H9 (cell line): ENCODE measurements at regions not wholly inside any gene's neighbourhood (a gene's known extent, or its start where the extent isn't known, plus 50 kb on each side); places are given as distances from the start of the nearest gene placed in this dataset.

ENCODE experiments used
- DNase-seq: peaks from one replicate; pipeline ENCODE4 v3.0.0-alpha.2; 2017
- H2AFZ ChIP-seq: one replicate; pipeline ENCODE4 v1.6.1; 2013; ENCODE audit warnings: mild to moderate bottlenecking, low read length, control low read depth, moderate library complexity
- H2AK5ac ChIP-seq: 2 replicates; pipeline ENCODE4 v1.6.1; 2013; ENCODE audit warnings: low read length, control low read depth, mixed read lengths; ENCODE audit not compliant: insufficient read length
- H2BK120ac ChIP-seq: one replicate; pipeline ENCODE4 v1.6.1; 2013; ENCODE audit warnings: low read depth, mild to moderate bottlenecking, low read length, control low read depth, inconsistent platforms; ENCODE audit not compliant: poor library complexity, severe bottlenecking
- H2BK12ac ChIP-seq: 2 replicates; pipeline ENCODE4 v1.6.1; 2013; ENCODE audit warnings: low read length, control low read depth, mixed read lengths, low read depth; ENCODE audit not compliant: insufficient read length
- H2BK15ac ChIP-seq: 2 replicates; pipeline ENCODE4 v1.6.1; 2013; ENCODE audit warnings: low read depth, low read length, control low read depth
- H2BK20ac ChIP-seq: one replicate; pipeline ENCODE4 v1.6.1; 2013; ENCODE audit warnings: low read depth, mild to moderate bottlenecking, low read length, control low read depth, inconsistent platforms; ENCODE audit not compliant: poor library complexity, severe bottlenecking
- H2BK5ac ChIP-seq: 2 replicates; pipeline ENCODE4 v1.6.1; 2013; ENCODE audit warnings: low read length, control low read depth, mixed read lengths; ENCODE audit not compliant: insufficient read length
- H3K14ac ChIP-seq: 2 replicates; pipeline ENCODE4 v1.6.1; 2013; ENCODE audit warnings: low read length, control low read depth; ENCODE audit not compliant: insufficient read depth
- H3K18ac ChIP-seq: 2 replicates; pipeline ENCODE4 v1.6.1; 2013; ENCODE audit warnings: low read depth, mild to moderate bottlenecking, mixed read lengths, low read length, control low read depth; ENCODE audit not compliant: insufficient read length
- H3K23ac ChIP-seq: 2 replicates; pipeline ENCODE4 v1.6.1; 2013; ENCODE audit warnings: low read length, control low read depth, mixed read lengths, low read depth; ENCODE audit not compliant: insufficient read length
- H3K23me2 ChIP-seq: 2 replicates; pipeline ENCODE4 v1.6.1; 2013; ENCODE audit warnings: low read depth, mild to moderate bottlenecking, mixed read lengths, low read length, control low read depth; ENCODE audit not compliant: insufficient read length, poor library complexity, severe bottlenecking
- H3K27ac ChIP-seq: 2 replicates; pipeline ENCODE4 v1.5.1; 2013; ENCODE audit warnings: low read length, control low read depth, mixed read lengths, low read depth; ENCODE audit not compliant: insufficient read length
- H3K27me3 ChIP-seq: 2 replicates; pipeline ENCODE4 v1.6.1; 2013; ENCODE audit warnings: low read length, control low read depth, inconsistent platforms; ENCODE audit not compliant: insufficient read depth
- H3K4ac ChIP-seq: 2 replicates; pipeline ENCODE4 v1.6.1; 2013; ENCODE audit warnings: low read depth, mild to moderate bottlenecking, control low read depth, inconsistent platforms, low read length, moderate library complexity
- H3K4me1 ChIP-seq: 2 replicates; pipeline ENCODE4 v1.6.1; 2013; ENCODE audit warnings: low read length, control low read depth, inconsistent platforms; ENCODE audit not compliant: insufficient read depth
- H3K4me2 ChIP-seq: 2 replicates; pipeline ENCODE4 v1.6.1; 2013; ENCODE audit warnings: low read length, control low read depth, mixed read lengths; ENCODE audit not compliant: insufficient read length, insufficient read depth
- H3K56ac ChIP-seq: 2 replicates; pipeline ENCODE4 v1.6.1; 2013; ENCODE audit warnings: low read depth, mild to moderate bottlenecking, mixed read lengths, low read length, control low read depth; ENCODE audit not compliant: insufficient read length
- H3K79me1 ChIP-seq: 2 replicates; pipeline ENCODE4 v1.6.1; 2013; ENCODE audit warnings: low read depth, mild to moderate bottlenecking, moderate library complexity, low read length, control low read depth, inconsistent platforms; ENCODE audit not compliant: insufficient read depth, poor library complexity, severe bottlenecking
- H3K79me2 ChIP-seq: 2 replicates; pipeline ENCODE4 v1.6.1; 2013; ENCODE audit warnings: low read length, control low read depth, inconsistent platforms; ENCODE audit not compliant: insufficient read depth
- H3K9ac ChIP-seq: 2 replicates; pipeline ENCODE4 v1.6.1; 2013; ENCODE audit warnings: low read length, control low read depth, mixed read lengths; ENCODE audit not compliant: insufficient read length; ENCODE audit errors: extremely low read depth
- H3K9me3 ChIP-seq: one replicate; pipeline ENCODE4 v1.6.1; 2013; ENCODE audit warnings: low read depth, low read length, inconsistent platforms; ENCODE audit not compliant: control insufficient read depth
- H3T11ph ChIP-seq: one replicate; pipeline ENCODE4 v1.6.1; 2013; ENCODE audit warnings: mild to moderate bottlenecking, low read length, control low read depth, inconsistent platforms
- H4K20me1 ChIP-seq: one replicate; pipeline ENCODE4 v1.6.1; 2013; ENCODE audit not compliant: control insufficient read depth, insufficient read length, insufficient read depth
- H4K5ac ChIP-seq: 2 replicates; pipeline ENCODE4 v1.6.1; 2013; ENCODE audit warnings: low read depth, mild to moderate bottlenecking, mixed read lengths, low read length, control low read depth; ENCODE audit not compliant: insufficient read length
- H4K8ac ChIP-seq: replicated peaks from 2 replicates; pipeline ENCODE4 v1.6.1; 2013; ENCODE audit warnings: low read length, control low read depth, mixed read lengths, low read depth; ENCODE audit not compliant: insufficient read length
- H4K91ac ChIP-seq: 2 replicates; pipeline ENCODE4 v1.6.1; 2013; ENCODE audit warnings: low read depth, mild to moderate bottlenecking, moderate library complexity, mixed read lengths, low read length, control low read depth; ENCODE audit not compliant: insufficient read length
- H3K27ac Mint-ChIP-seq, 3 experiments: 2 replicates in 2 of 3; 3 replicates in 1 of 3; pipeline ENCODE4 v1.8.0; 2020 to 2021; ENCODE audit warnings: mixed read lengths in 3 of 3, mild to moderate bottlenecking in 1 of 3, moderate library complexity in 1 of 3
- H3K27me3 Mint-ChIP-seq: 2 replicates; pipeline ENCODE4 v1.8.0; 2021; ENCODE audit warnings: low read depth, mild to moderate bottlenecking, moderate library complexity, mixed read lengths
- H3K36me3 Mint-ChIP-seq, 3 experiments: 2 replicates in 2 of 3; 3 replicates in 1 of 3; pipeline ENCODE4 v1.8.0; 2020 to 2021; ENCODE audit warnings: low read depth in 3 of 3, mixed read lengths in 3 of 3; ENCODE audit not compliant: insufficient read depth in 1 of 3
- H3K4me1 Mint-ChIP-seq, 2 experiments: 2 replicates each; pipeline ENCODE4 v1.8.0; 2020; ENCODE audit warnings: mixed read lengths in 2 of 2
- H3K4me3 Mint-ChIP-seq, 2 experiments: 2 replicates in 1 of 2; 3 replicates in 1 of 2; pipeline ENCODE4 v1.8.0; 2020 to 2021; ENCODE audit warnings: mild to moderate bottlenecking in 2 of 2, mixed read lengths in 2 of 2, moderate library complexity in 1 of 2
- H3K9me3 Mint-ChIP-seq, 2 experiments: 2 replicates in 1 of 2; 3 replicates in 1 of 2; pipeline ENCODE4 v1.8.0; 2020; ENCODE audit warnings: mild to moderate bottlenecking in 2 of 2, mixed read lengths in 2 of 2, moderate library complexity in 1 of 2
- WGBS: extraction: QIAGEN DNeasy Blood & Tissue Kit; methylation state at CpG from one replicate; pipeline ENCODE4 v1.1.7; 2013; ENCODE audit warnings: missing lambda C conversion rate, low lambda C conversion rate, mixed read lengths; ENCODE audit not compliant: insufficient read length; ENCODE audit errors: extremely low coverage; 5-methylcytosine and 5-hydroxymethylcytosine counted together
- TF ChIP-seq, protein P1 (sequence below): fragments of 200-600 bp; sonication (generic); conservative IDR thresholded peaks from 3 replicates; pipeline ENCODE4 v1.8.0; 2021; ENCODE audit warnings: antibody characterized with exemption, mild to moderate bottlenecking

GRCh38 chr5:136769900-136770684, 404.7 kb upstream of the TRPC7 start:
- H4K20me1 ChIP-seq, result no peaks in the 10 kb centered on the region
- H4K91ac ChIP-seq, result no peak overlapping the region
- H3K27me3 Mint-ChIP-seq, result peaks cover 1% of the 10 kb centered on the region
- H3K23ac ChIP-seq, result no peak overlapping the region
- no peak overlapping the region for H3K18ac ChIP-seq
- peak overlapping the region in 1 of 3 experiments; percentile 36; a peak in 3 of 7 replicates for H3K27ac Mint-ChIP-seq
- H3K4me1 Mint-ChIP-seq, result peaks cover 22 to 24% of the 10 kb centered on the region in 2 experiments
- no peak overlapping the region for H3T11ph ChIP-seq
- no peak overlapping the region for H3K9ac ChIP-seq
- no peak overlapping the region for H4K8ac ChIP-seq
- H2BK120ac ChIP-seq, result no peak overlapping the region
- no peaks in the 10 kb centered on the region for H3K79me1 ChIP-seq
- peaks cover 0 to 2% of the 10 kb centered on the region in 2 experiments; a peak in 1 of 5 replicates for H3K9me3 Mint-ChIP-seq
- TF ChIP-seq, protein P1, sequence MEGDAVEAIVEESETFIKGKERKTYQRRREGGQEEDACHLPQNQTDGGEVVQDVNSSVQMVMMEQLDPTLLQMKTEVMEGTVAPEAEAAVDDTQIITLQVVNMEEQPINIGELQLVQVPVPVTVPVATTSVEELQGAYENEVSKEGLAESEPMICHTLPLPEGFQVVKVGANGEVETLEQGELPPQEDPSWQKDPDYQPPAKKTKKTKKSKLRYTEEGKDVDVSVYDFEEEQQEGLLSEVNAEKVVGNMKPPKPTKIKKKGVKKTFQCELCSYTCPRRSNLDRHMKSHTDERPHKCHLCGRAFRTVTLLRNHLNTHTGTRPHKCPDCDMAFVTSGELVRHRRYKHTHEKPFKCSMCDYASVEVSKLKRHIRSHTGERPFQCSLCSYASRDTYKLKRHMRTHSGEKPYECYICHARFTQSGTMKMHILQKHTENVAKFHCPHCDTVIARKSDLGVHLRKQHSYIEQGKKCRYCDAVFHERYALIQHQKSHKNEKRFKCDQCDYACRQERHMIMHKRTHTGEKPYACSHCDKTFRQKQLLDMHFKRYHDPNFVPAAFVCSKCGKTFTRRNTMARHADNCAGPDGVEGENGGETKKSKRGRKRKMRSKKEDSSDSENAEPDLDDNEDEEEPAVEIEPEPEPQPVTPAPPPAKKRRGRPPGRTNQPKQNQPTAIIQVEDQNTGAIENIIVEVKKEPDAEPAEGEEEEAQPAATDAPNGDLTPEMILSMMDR, result peak; percentile 88
- no peak overlapping the region for H2BK12ac ChIP-seq
- no peak overlapping the region for H4K5ac ChIP-seq
- no peak overlapping the region for H3K27ac ChIP-seq
- H3K56ac ChIP-seq, result no peak overlapping the region
- H3K23me2 ChIP-seq, result no peaks in the 10 kb centered on the region
- no peak overlapping the region for H2AK5ac ChIP-seq
- H2BK20ac ChIP-seq, result no peak overlapping the region
- H3K4me1 ChIP-seq, result no peaks in the 10 kb centered on the region
- no peak overlapping the region for H2BK15ac ChIP-seq
- no CpG with 5 or more reads among the region's 11 CpGs for WGBS
- H3K79me2 ChIP-seq, result no peaks in the 10 kb centered on the region
- DNase-seq, result peak; percentile 86
- H3K4me3 Mint-ChIP-seq, result no peak overlapping the region
- no peak overlapping the region for H2BK5ac ChIP-seq
- no peak overlapping the region for H2AFZ ChIP-seq
- H3K4ac ChIP-seq, result no peak overlapping the region
- H3K14ac ChIP-seq, result no peak overlapping the region
- H3K36me3 Mint-ChIP-seq, result no peaks in the 10 kb centered on the region
- H3K27me3 ChIP-seq, result no peaks in the 10 kb centered on the region
- H3K9me3 ChIP-seq, result no peaks in the 10 kb centered on the region
- no peak overlapping the region for H3K4me2 ChIP-seq
